KOPT-K1 (cell line): ENCODE measurements at regions not wholly inside any gene's neighbourhood (a gene's known extent, or its start where the extent isn't known, plus 50 kb on each side); places are given as distances from the start of the nearest gene placed in this dataset.

Experiments used
- H3K27ac ChIP-seq: fragments of 200-600 bp; sonication (generic); 2 replicates; pipeline ENCODE4 v1.5.1; 2016; ENCODE audit warnings: antibody characterized with exemption, mild to moderate bottlenecking, low read depth, low read length; ENCODE audit not compliant: poor library complexity, severe bottlenecking
- H3K36me3 ChIP-seq: fragments of 200-600 bp; sonication (generic); 2 replicates; pipeline ENCODE4 v1.5.1; 2017; ENCODE audit warnings: antibody characterized with exemption, mild to moderate bottlenecking, low read length, moderate library complexity; ENCODE audit not compliant: insufficient read depth
- H3K9me3 ChIP-seq: fragments of 200-600 bp; sonication (generic); 2 replicates; pipeline ENCODE4 v1.5.1; 2017; ENCODE audit warnings: antibody characterized with exemption, low read length, mild to moderate bottlenecking; ENCODE audit not compliant: insufficient read depth, poor library complexity, severe bottlenecking

DNA sequence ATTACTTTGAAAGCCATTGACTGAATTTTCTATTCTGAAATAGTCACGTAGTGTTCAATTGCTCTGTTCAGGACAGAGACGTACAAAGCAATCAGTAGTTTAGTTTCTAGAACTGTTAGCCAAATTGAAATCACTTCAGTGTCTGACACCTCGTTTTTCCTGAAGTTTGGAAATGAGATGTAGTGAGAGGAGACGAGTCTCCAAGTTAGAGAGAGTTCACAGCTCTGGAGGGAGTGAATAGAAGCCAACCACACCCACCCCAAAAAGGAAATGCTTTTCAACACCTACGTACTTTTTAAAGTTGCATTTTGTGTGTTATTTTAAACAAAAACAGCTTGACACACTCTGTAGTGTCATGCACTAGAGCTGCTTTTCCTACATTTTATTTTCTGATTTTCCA is 296.0 kb downstream of the ADGRG6 start:
- Histone ChIP-seq H3K9me3 (no peaks in the 10 kb centered on the region), H3K27ac (no peak overlapping the region), H3K36me3 (no peaks in the 10 kb centered on the region)

DNA sequence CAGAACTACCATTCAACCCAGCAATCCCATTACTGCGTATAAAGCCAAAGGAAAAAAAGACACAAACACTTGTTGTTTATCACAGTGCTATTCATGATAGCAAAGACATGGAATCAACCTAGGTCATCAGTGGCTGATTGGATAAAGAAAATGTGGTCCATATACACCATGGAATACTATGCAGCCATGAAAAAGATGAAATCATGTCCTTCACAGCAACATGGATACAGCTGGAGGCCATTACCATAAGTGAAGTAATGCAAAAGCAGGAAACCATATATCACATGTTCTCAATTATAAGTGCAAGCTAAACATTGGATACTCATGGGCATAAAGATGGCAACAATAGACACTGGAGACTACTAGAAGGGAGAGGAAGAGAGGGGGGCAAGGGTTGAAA is 299.6 kb downstream of the ADGRG6 start:
- Histone ChIP-seq H3K9me3 (no peaks in the 10 kb centered on the region), H3K27ac (no peak overlapping the region), H3K36me3 (no peaks in the 10 kb centered on the region)

DNA sequence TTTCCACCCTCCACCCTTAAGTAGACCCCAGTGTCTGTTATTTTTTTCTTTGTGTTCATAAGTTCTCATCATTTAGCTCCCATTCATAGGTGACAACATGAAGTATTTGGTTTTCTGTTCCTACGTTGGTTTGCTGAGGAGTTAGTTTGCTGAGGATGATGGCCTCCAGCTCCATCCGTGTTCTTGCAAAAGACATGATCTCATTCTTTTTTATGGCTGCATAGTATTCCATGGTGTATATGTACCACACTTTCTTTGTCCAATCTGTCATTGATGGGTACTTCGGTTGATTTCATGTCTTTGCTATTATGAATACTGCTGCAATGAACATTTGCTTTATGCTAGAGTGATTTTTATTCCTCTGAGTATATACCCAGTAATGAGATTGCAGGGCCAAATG is 301.2 kb downstream of the ADGRG6 start:
- Histone ChIP-seq H3K36me3 (no peaks in the 10 kb centered on the region), H3K27ac (no peak overlapping the region), H3K9me3 (no peaks in the 10 kb centered on the region)

DNA sequence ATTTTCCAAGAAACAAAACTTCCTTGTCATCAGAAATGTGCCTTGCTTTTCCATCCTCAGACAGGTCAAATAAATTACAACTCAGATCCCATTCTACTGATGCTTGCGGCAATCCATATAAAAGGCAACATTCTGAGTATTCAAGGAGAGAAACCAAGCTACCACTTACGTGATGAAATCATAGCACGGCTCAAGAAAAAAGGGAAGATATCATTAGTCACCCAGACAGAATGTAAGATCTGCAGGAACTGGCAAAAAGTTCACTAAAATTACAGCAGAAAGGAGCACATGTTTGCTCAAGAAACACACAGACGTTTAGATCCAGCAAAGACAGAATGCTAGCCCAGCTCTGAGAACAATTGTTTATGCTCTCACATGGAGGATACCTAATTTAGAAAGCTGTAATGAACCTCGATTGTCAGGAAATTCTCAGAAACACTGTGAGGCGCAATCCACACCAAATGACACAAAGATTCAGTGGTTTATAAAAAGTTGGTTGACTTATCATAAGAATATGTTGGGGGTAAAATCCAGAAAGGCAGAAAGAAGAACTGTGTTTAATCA is 304.2 kb downstream of the ADGRG6 start:
- Histone ChIP-seq H3K27ac (no peak overlapping the region), H3K9me3 (no peaks in the 10 kb centered on the region), H3K36me3 (no peaks in the 10 kb centered on the region)

DNA sequence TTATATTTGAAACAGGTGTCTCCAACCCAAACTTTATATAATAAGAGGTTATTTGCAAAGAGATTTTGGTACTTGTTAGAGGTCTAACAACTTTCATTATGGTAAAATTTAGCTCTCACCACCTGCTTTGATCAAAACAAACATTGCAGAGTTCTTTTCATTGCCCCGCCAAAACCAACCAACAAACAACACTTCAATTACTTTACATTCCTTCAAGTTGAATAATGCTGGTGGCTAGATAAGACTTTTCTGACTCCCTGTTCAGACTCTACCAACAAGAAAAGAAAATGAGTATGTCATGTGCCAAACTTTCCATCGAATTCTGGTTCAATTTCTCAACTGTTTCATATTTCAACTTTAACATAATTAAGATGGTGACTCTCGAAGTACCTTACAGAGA is 311.1 kb downstream of the ADGRG6 start:
- Histone ChIP-seq H3K27ac (no peak overlapping the region), H3K9me3 (no peaks in the 10 kb centered on the region), H3K36me3 (no peaks in the 10 kb centered on the region)

DNA sequence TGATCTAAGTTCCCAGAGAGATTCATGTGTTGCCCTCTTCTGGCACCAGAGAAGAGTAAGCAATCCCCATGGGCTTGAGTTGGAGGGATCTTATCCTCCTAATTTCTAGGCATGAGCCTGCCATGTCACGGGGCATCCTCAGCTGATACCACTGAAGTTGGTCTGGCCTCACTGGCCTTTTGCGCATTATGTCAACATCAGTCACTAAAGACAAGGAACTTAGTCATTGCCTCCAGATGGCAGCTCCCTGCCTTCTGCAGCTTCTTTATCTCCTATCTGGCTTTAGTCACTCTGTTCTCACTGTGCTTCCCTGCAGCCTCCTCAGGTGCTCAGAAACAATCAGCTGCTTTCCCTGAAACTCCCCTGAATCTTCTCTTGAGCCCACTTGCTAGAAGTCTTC is 312.2 kb downstream of the ADGRG6 start:
- no peaks in the 10 kb centered on the region for H3K9me3 ChIP-seq
- H3K36me3 ChIP-seq = no peaks in the 10 kb centered on the region
- H3K27ac ChIP-seq = no peak overlapping the region

DNA sequence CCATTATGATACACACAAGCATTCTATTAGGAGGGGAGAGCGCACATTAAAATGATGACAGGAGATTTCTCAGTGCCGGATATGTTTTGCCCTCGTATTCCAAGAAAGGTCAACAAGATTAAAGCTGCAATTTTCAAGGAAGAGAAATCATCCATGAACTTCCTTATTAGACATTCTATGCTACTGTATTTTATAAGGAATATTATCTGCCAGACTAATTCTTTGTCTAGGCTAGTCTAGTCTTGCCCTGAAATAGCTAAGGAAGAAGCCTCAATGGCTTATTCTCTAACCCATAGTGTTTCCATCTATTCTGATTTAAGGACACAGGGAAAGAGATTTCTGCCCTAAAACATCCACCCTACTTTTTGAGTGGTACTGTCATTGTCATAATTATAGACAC is 315.4 kb downstream of the ADGRG6 start:
- H3K36me3 ChIP-seq = no peaks in the 10 kb centered on the region
- no peaks in the 10 kb centered on the region for H3K9me3 ChIP-seq
- H3K27ac ChIP-seq = no peak overlapping the region

DNA sequence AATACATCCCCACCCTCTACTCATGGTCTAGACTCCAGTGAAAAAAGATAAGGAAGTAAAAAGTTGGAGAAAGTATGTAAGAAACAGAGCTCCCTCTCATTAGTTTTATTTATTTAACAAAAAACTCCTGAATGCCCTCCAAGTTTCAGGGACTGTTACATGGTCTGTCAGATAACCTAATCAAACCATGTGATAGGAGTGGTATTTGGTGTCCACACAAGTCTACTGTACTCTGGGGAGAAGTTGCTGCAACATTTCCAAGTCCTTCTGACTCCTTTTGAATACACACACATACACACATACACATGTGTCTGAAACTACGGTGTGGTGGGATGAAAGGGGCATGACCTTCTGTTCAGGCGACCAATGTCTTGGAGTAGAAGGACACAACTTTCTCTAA is 320.0 kb downstream of the ADGRG6 start:
- Histone ChIP-seq H3K9me3 (no peaks in the 10 kb centered on the region), H3K36me3 (no peaks in the 10 kb centered on the region), H3K27ac (no peak overlapping the region)

DNA sequence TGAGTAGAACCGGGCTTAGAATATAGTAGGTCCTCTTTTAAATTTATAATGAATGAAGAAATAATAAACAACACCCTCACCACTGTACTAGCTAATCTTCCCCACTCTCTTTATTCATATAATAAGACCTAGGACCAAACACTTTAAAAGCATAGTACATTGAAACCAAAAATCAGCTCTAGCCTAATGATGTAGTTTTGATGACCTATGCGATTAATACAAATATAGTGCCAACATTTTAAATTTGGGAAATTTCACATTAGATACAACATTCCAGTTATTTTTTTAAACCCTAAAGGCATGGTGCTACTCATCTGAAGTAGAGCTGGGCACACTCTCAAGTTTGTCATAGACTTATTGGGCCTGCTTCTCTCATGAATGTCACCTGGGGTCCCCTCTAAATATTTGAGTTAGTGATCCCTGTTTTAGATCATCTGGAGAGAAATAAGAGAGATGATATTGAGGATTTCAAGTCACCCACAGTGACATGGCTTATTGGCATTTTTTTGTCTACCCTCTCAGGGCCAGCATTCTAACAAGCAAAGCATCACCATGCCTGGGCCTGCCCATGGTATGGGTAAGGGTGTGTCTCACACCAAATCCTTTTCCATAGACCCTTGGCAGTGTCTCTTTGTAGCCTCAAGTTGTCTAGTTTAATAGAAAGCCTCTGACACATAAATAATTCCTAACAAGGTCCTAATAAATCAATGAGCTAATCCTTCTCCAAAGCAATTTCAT is 319.8 kb downstream of the HIVEP2 start:
- Histone ChIP-seq H3K36me3 (no peaks in the 10 kb centered on the region), H3K27ac (no peak overlapping the region)

DNA sequence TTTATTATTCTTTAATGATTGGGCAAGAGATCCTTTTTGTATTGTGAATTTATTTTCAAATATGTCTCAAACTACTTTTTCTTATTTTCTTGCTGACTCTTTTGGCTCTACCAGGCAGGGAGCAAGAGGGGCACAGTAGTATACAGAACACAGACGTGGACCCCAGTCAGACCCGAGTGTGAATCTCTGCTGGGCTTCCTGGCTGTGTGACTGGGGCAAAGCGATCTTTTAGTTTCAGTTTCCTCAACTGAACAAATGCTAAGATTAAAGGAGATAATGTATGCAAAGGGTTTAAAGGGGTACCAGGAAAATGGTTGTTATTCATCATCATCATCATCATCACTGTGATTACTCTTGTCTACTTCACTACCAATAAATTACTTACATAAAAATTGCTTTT is 317.5 kb downstream of the HIVEP2 start:
- Histone ChIP-seq H3K9me3 (no peaks in the 10 kb centered on the region), H3K27ac (no peak overlapping the region), H3K36me3 (no peaks in the 10 kb centered on the region)

More for the DNA sequence above, 319.8 kb downstream of the HIVEP2 start:
- no peaks in the 10 kb centered on the region for H3K9me3 ChIP-seq

DNA sequence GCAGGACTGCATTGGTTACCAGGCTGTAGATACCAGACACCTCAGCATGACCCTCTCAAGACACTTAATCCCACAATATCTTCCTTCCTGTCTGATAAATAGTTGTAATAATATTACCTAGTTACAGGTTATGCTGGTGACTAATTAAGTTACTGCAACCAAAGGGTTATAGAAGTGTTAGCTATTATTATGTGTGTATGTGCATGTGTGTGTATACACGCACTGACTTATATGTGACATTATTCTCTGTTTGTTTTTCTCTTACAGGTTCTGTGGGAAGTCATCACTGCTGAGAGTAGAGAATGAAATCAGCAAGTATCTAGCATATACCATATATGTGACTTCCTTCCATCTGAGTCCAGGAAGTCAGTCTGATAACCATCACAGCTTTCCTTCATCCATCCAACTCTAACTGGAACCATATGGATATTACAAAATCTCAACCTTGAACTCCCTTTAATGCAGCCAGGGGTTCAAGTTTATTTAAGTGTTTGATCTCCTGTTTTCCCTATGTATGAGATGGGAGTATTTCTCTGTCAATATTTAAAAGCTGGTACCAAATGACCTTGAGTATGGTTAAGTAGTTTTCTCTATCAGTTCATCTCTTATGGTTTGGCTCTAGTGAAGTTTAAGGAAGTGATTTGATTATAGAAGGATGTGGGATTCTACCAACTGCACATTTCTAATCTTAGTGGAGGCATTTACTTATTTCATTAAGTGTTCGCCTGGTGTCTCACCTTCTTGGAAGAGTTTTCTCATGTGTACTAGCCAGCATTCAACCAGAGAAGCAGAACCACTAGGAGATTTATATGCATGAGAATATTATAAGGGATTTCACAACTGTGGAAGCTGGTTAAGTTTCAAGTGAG is 313.2 kb downstream of the HIVEP2 start:
- Histone ChIP-seq H3K9me3 (no peaks in the 10 kb centered on the region), H3K36me3 (no peaks in the 10 kb centered on the region), H3K27ac (no peak overlapping the region)

DNA sequence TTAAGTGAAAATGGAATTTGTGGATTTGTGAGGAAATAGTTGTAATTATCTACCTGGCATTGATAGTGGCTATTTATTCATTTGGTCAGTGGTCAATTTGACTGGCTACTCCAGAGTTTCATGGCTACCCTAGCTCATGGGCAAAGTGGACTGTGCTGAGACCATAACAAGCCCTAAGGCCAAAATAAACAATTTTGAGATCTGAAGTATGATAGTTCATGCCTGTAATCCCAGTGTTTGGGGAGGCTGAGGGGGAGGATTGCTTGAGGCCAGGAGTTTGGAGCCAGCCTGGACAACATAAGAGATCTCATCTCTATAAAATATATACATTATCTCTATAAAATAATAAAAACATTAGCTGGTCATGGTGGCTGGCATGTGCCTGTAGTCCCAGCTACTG is 311.7 kb downstream of the HIVEP2 start:
- Histone ChIP-seq H3K27ac (no peak overlapping the region), H3K36me3 (no peaks in the 10 kb centered on the region), H3K9me3 (no peaks in the 10 kb centered on the region)

DNA sequence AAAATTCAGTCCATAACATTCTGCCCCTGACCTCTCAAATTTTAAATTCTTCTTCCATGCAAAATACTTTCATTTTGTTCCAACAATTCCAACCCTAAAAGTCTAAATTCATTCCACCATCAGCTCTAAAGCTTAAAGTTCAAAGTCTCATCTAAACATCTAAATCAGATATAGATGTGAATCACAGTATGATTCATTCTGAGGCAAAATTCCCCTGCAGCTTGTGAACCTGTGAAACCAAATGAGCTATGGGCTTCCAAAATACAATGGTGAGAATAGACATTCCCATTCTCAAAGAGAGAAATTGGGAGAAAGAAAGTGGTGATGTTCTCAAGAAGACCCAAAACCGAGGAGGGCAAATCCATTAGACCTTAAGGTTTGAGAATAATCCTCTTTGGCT is 309.8 kb downstream of the HIVEP2 start:
- Histone ChIP-seq H3K27ac (no peak overlapping the region), H3K36me3 (no peaks in the 10 kb centered on the region), H3K9me3 (no peaks in the 10 kb centered on the region)

DNA sequence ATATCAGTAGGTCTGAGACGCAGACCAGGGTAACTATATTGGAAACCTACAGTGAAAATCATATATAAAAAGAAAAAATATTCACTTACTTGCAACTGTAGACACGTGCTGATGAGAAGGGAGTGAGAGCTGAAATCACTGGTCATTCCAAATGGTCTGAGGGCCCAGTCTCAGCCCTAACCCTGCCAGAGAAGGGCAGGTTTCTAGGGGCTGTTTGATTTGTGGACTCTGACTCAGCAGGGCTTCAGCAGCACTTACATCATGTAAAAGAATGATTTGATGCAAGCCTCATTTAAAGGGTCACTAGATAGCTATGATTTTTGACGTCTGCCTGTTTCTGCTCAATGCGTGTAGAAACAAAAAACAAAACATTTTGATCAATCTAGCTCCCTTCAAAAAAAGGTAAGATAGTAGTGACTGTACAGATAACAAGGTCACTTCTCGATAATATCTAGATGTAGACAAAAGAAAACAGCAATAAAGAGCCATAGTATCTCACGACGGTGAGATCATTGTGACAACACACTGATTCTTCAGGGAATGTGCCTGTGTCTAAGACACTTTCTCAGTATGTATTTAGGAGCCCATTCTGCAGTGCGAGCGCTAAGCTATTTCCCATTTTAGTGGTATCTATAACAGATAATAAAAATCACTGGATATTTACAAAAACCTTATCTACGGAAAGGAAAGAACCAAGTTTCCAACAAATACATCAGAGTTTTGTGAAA is 307.2 kb downstream of the HIVEP2 start:
- no peak overlapping the region for H3K27ac ChIP-seq
- H3K36me3 ChIP-seq = no peaks in the 10 kb centered on the region
- H3K9me3 ChIP-seq = no peaks in the 10 kb centered on the region

DNA sequence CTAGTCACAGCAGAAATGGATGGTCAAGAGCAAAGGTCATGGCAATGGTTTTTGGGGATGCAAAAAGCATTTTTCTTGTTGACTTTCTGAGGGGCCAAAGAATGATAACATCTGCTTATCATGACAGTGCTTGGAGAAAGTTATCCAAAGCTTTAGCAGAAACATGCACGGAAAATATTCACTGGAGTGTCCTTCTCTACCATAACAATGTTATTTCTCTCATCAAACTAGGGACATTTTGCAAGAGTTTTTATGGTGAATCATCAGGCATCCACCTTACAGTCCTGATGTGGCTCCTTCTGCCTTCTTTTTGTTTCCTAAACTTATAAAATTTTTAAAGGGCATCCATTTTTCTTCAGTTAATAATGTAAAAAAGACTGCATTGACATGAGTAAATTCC is 302.3 kb downstream of the HIVEP2 start:
- no peaks in the 10 kb centered on the region for H3K9me3 ChIP-seq
- no peak overlapping the region for H3K27ac ChIP-seq
- H3K36me3 ChIP-seq = no peaks in the 10 kb centered on the region
